Calu3 (cell line): ENCODE measurements at regions not wholly inside any gene's neighbourhood (a gene's known extent, or its start where the extent isn't known, plus 50 kb on each side); places are given as distances from the start of the nearest gene placed in this dataset.
"Not testable (repeated sequence)": the region's sequence is repeated elsewhere in the genome, so short reads cannot be mapped to it uniquely, and the experiment has no call there.

ENCODE experiments used
- BruUV-seq: library from RNA; stranded (reverse); fragments of 400-500 nt; replicated peaks from 2 replicates; lab custom pipeline; 2021; lab: Mats Ljungman, UMichigan
- CTCF ChIA-PET: fragments of 300-600 bp; sonication (Branson Sonifier 250); formaldehyde crosslinking; loops from one replicate; lab custom pipeline; 2022; ENCODE audit warnings: antibody characterized with exemption; lab: Charles Lee
- DNase-seq: peaks from one replicate; pipeline ENCODE4 v3.0.0; 2022
- H3K27ac Mint-ChIP-seq: one replicate; pipeline ENCODE4 v1.8.0; 2022; ENCODE audit warnings: mixed read lengths; ENCODE audit not compliant: unreplicated experiment
- H3K27me3 Mint-ChIP-seq: one replicate; pipeline ENCODE4 v1.8.0; 2022; ENCODE audit warnings: mixed read lengths; ENCODE audit not compliant: unreplicated experiment
- H3K36me3 Mint-ChIP-seq: one replicate; pipeline ENCODE4 v1.8.0; 2022; ENCODE audit warnings: mild to moderate bottlenecking, moderate library complexity, mixed read lengths; ENCODE audit not compliant: insufficient read depth, unreplicated experiment
- H3K4me1 Mint-ChIP-seq: one replicate; pipeline ENCODE4 v1.8.0; 2022; ENCODE audit warnings: mild to moderate bottlenecking, low read depth, mixed read lengths; ENCODE audit not compliant: unreplicated experiment
- H3K4me3 Mint-ChIP-seq: one replicate; pipeline ENCODE4 v1.8.0; 2022; ENCODE audit warnings: mild to moderate bottlenecking, low read depth, moderate library complexity, mixed read lengths; ENCODE audit not compliant: unreplicated experiment
- H3K9me3 Mint-ChIP-seq: one replicate; pipeline ENCODE4 v1.8.0; 2022; ENCODE audit warnings: low read depth, mixed read lengths; ENCODE audit not compliant: unreplicated experiment
- CTCF ChIP-seq: fragments of 200-600 bp; IDR thresholded peaks from one replicate; pipeline ENCODE4 v1.8.0; 2022; ENCODE audit warnings: antibody characterized with exemption; ENCODE audit not compliant: unreplicated experiment
- intact Hi-C: fragments of 100-400 bp; cut with micrococcal nuclease; formaldehyde crosslinking; loops from one replicate; pipeline ENCODE4 v1.10.0; 2022; ENCODE audit not compliant: unreplicated experiment

- Mint-ChIP-seq H3K36me3 (no peaks in the 10 kb centered on the region), H3K4me1 (no peaks in the 10 kb centered on the region), H3K27ac (no peak overlapping the region), H3K4me3 (no peak overlapping the region), H3K27me3 (no peaks in the 10 kb centered on the region), H3K9me3 (no peaks in the 10 kb centered on the region)
- TF ChIP-seq CTCF: no peak
- DNase-seq: no peak
- CTCF ChIA-PET: no interaction called here
- BruUV-seq: no TSS peak
- intact Hi-C loops: loop anchor here (10.0 kb wide), 1 partner anchor 561 kb away; no protein-coding TSS in a partner anchor
These were observed 1071.1 kb upstream of the CITED2 start for GRCh38 chr6:140445474-140446004.

- H3K27me3 Mint-ChIP-seq, DNase-seq, H3K4me1 Mint-ChIP-seq, CTCF ChIA-PET, H3K36me3 Mint-ChIP-seq, H3K4me3 Mint-ChIP-seq, BruUV-seq, H3K27ac Mint-ChIP-seq, H3K9me3 Mint-ChIP-seq: not testable (repeated sequence)
- intact Hi-C loops: loop anchor here (5.0 to 10.0 kb wide), 2 partner anchors 558 to 1076 kb away; no protein-coding TSS in a partner anchor
These were observed 1068.7 kb upstream of the CITED2 start for GRCh38 chr6:140443112-140443511.

GRCh38 chr6:140441256-140441655 is 1066.8 kb upstream of the CITED2 start:
- no peak for TF ChIP-seq CTCF
- H3K36me3 Mint-ChIP-seq: no peaks in the 10 kb centered on the region
- no TSS peak for BruUV-seq
- H3K4me3 Mint-ChIP-seq: no peak overlapping the region
- intact Hi-C loops: loop anchor here (5.0 to 10.0 kb wide), 2 partner anchors 556 to 1074 kb away; no protein-coding TSS in a partner anchor
- CTCF ChIA-PET: interaction anchor here (0.7 to 1.7 kb wide), 3 partner anchors 1066 to 1072 kb away, joined by 3 read pairs; partner anchors contain the start of gene CITED2
- H3K4me1 Mint-ChIP-seq: no peaks in the 10 kb centered on the region
- no peak overlapping the region for H3K27ac Mint-ChIP-seq
- no peaks in the 10 kb centered on the region for H3K27me3 Mint-ChIP-seq
- no peaks in the 10 kb centered on the region for H3K9me3 Mint-ChIP-seq
- DNase-seq: peak; percentile 16

- no TSS peak for BruUV-seq
- no peak for DNase-seq
- no peak overlapping the region for H3K27ac Mint-ChIP-seq
These were observed 1065.9 kb upstream of the CITED2 start for GRCh38 chr6:140440223-140440835.

More at GRCh38 chr6:140440223-140440835, 1065.9 kb upstream of the CITED2 start:
- no peaks in the 10 kb centered on the region for H3K4me1 Mint-ChIP-seq
- no peak for TF ChIP-seq CTCF
- H3K4me3 Mint-ChIP-seq: no peak overlapping the region
- intact Hi-C loops: loop anchor here (5.0 to 10.0 kb wide), 2 partner anchors 556 to 1073 kb away; no protein-coding TSS in a partner anchor
- H3K27me3 Mint-ChIP-seq: no peaks in the 10 kb centered on the region
- CTCF ChIA-PET: interaction anchor here (1.7 kb wide), 1 partner anchor 1065 kb away, joined by 3 read pairs; no protein-coding TSS in a partner anchor
- no peaks in the 10 kb centered on the region for H3K36me3 Mint-ChIP-seq
- H3K9me3 Mint-ChIP-seq: no peaks in the 10 kb centered on the region
